ENCODE measurements at regions not wholly inside any gene's neighbourhood (a gene's known extent, or its start where the extent isn't known, plus 50 kb on each side); places are given as distances from the start of the nearest gene placed in this dataset.
"Not testable (repeated sequence)": the region's sequence is repeated elsewhere in the genome, so short reads cannot be mapped to it uniquely, and the experiment has no call there.

GRCh38 chr14:106369456-106369855, 843.1 kb downstream of the TMEM121 start:
- TF ChIP-seq CTCF (IDR thresholded peaks at IDR 0.05; ENCODE audit: insufficient read depth, low read length); POLR2AphosphoS5 (IDR thresholded peaks at IDR 0.05; ENCODE audit: low read depth); SPI1 (IDR thresholded peaks at IDR 0.05; ENCODE audit: borderline replicate concordance, low read depth): not testable (repeated sequence)
